WTC11 (cell line): ENCODE measurements at regions not wholly inside any gene's neighbourhood (a gene's known extent, or its start where the extent isn't known, plus 50 kb on each side); places are given as distances from the start of the nearest gene placed in this dataset.

Source experiments
- CREM ChIP-seq: sonication (generic); formaldehyde crosslinking; IDR thresholded peaks from 2 replicates; pipeline ENCODE4 v1.8.1; 2022; ENCODE audit warnings: mild to moderate bottlenecking, missing genetic modification reagents, moderate library complexity
- CTCF ChIP-seq: fragments of 200-600 bp; IDR thresholded peaks from 2 replicates; pipeline ENCODE4 v1.8.0; 2022; ENCODE audit warnings: antibody characterized with exemption
- ETV6 ChIP-seq: sonication (generic); formaldehyde crosslinking; IDR thresholded peaks from 2 replicates; pipeline ENCODE4 v1.8.1; 2022; ENCODE audit warnings: mild to moderate bottlenecking, missing genetic modification reagents
- JUN ChIP-seq: sonication (generic); formaldehyde crosslinking; IDR thresholded peaks from 2 replicates; pipeline ENCODE4 v1.8.0; 2023; ENCODE audit warnings: mild to moderate bottlenecking, missing genetic modification reagents
- MAX ChIP-seq: sonication (generic); formaldehyde crosslinking; IDR thresholded peaks from 2 replicates; pipeline ENCODE4 v1.8.0; 2022; ENCODE audit warnings: mild to moderate bottlenecking, missing genetic modification reagents
- TEAD4 ChIP-seq: sonication (generic); formaldehyde crosslinking; IDR thresholded peaks from 2 replicates; pipeline ENCODE4 v1.8.0; 2022; ENCODE audit warnings: mild to moderate bottlenecking, missing genetic modification reagents
- ZNF121 ChIP-seq: sonication (generic); formaldehyde crosslinking; IDR thresholded peaks from 2 replicates; pipeline ENCODE4 v1.8.0; 2023; ENCODE audit warnings: missing genetic modification reagents

GRCh38 chr2:4221845-4222244, 518.5 kb downstream of the DCDC2C start:
- TF ChIP-seq ZNF121 (no peak), CTCF (no peak), ETV6 (no peak), JUN (CRISPR knock-in tag) (no peak), MAX (CRISPR knock-in tag) (no peak), TEAD4 (CRISPR knock-in tag) (no peak), CREM (CRISPR knock-in tag) (no peak)
